ENCODE measurements at regions not wholly inside any gene's neighbourhood (a gene's known extent, or its start where the extent isn't known, plus 50 kb on each side); places are given as distances from the start of the nearest gene placed in this dataset.

DNA sequence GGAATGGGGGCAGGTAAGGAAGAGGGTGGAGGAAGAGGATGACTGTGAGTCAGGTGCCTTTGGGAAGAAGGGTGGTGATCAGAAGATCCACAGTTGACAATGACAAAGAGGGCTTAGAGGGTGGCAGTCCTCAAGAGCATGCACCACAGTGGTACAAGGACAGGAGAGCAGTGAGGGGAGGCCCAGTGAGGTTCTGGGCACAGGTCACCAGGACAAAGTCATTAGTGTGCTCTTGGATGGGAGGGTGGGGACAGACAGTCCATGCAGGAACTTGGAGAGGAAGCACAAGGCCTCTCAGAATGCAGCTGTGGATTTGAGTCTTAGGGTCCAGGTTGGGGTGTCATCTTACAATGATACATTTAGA, 75.1 kb downstream of the RHOU start:
- TF ChIP-seq, protein P1, sequence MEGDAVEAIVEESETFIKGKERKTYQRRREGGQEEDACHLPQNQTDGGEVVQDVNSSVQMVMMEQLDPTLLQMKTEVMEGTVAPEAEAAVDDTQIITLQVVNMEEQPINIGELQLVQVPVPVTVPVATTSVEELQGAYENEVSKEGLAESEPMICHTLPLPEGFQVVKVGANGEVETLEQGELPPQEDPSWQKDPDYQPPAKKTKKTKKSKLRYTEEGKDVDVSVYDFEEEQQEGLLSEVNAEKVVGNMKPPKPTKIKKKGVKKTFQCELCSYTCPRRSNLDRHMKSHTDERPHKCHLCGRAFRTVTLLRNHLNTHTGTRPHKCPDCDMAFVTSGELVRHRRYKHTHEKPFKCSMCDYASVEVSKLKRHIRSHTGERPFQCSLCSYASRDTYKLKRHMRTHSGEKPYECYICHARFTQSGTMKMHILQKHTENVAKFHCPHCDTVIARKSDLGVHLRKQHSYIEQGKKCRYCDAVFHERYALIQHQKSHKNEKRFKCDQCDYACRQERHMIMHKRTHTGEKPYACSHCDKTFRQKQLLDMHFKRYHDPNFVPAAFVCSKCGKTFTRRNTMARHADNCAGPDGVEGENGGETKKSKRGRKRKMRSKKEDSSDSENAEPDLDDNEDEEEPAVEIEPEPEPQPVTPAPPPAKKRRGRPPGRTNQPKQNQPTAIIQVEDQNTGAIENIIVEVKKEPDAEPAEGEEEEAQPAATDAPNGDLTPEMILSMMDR (IDR thresholded peaks at IDR 0.05; ENCODE audit: low read depth, low read length, missing input control) = no peak
- TF ChIP-seq GABPA (IDR thresholded peaks at IDR 0.05 in 1 of 2, conservative IDR thresholded peaks at IDR 0.05 in 1 of 2) (no peak), FOXA1 (IDR thresholded peaks at IDR 0.05) (no peak), JUND (IDR thresholded peaks at IDR 0.05) (no peak), RAD21 (IDR thresholded peaks at IDR 0.05) (no peak), YY1 (IDR thresholded peaks at IDR 0.05) (no peak), FOXA2 (IDR thresholded peaks at IDR 0.05) (no peak), HNF4A (conservative IDR thresholded peaks at IDR 0.05) (no peak), EGR1 (IDR thresholded peaks at IDR 0.05; ENCODE audit: low read depth in 2 of 2) (no peak), TAF1 (conservative IDR thresholded peaks at IDR 0.05) (no peak), NR2F2 (IDR thresholded peaks at IDR 0.05) (no peak), RXRA (IDR thresholded peaks at IDR 0.05) (no peak), SP1 (IDR thresholded peaks at IDR 0.05) (no peak), HNF4G (IDR thresholded peaks at IDR 0.05) (no peak)
- TF ChIP-seq, protein P2, sequence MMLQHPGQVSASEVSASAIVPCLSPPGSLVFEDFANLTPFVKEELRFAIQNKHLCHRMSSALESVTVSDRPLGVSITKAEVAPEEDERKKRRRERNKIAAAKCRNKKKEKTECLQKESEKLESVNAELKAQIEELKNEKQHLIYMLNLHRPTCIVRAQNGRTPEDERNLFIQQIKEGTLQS (IDR thresholded peaks at IDR 0.05) = no peak
- TF ChIP-seq, protein P3, sequence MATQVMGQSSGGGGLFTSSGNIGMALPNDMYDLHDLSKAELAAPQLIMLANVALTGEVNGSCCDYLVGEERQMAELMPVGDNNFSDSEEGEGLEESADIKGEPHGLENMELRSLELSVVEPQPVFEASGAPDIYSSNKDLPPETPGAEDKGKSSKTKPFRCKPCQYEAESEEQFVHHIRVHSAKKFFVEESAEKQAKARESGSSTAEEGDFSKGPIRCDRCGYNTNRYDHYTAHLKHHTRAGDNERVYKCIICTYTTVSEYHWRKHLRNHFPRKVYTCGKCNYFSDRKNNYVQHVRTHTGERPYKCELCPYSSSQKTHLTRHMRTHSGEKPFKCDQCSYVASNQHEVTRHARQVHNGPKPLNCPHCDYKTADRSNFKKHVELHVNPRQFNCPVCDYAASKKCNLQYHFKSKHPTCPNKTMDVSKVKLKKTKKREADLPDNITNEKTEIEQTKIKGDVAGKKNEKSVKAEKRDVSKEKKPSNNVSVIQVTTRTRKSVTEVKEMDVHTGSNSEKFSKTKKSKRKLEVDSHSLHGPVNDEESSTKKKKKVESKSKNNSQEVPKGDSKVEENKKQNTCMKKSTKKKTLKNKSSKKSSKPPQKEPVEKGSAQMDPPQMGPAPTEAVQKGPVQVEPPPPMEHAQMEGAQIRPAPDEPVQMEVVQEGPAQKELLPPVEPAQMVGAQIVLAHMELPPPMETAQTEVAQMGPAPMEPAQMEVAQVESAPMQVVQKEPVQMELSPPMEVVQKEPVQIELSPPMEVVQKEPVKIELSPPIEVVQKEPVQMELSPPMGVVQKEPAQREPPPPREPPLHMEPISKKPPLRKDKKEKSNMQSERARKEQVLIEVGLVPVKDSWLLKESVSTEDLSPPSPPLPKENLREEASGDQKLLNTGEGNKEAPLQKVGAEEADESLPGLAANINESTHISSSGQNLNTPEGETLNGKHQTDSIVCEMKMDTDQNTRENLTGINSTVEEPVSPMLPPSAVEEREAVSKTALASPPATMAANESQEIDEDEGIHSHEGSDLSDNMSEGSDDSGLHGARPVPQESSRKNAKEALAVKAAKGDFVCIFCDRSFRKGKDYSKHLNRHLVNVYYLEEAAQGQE (IDR thresholded peaks at IDR 0.05) = no peak
- TF ChIP-seq, protein P4, sequence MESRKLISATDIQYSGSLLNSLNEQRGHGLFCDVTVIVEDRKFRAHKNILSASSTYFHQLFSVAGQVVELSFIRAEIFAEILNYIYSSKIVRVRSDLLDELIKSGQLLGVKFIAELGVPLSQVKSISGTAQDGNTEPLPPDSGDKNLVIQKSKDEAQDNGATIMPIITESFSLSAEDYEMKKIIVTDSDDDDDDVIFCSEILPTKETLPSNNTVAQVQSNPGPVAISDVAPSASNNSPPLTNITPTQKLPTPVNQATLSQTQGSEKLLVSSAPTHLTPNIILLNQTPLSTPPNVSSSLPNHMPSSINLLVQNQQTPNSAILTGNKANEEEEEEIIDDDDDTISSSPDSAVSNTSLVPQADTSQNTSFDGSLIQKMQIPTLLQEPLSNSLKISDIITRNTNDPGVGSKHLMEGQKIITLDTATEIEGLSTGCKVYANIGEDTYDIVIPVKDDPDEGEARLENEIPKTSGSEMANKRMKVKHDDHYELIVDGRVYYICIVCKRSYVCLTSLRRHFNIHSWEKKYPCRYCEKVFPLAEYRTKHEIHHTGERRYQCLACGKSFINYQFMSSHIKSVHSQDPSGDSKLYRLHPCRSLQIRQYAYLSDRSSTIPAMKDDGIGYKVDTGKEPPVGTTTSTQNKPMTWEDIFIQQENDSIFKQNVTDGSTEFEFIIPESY (IDR thresholded peaks at IDR 0.05) = no peak
- no peaks in the 10 kb centered on the region for H3K36me3 ChIP-seq (ENCODE audit: control insufficient read depth in 4 of 4, insufficient read depth in 3 of 4, low read depth in 1 of 4, low read length in 3 of 4)
- no peak overlapping the region for H3K4me3 ChIP-seq (ENCODE audit: low read depth in 1 of 3, low read length in 3 of 3)
- no peak overlapping the region for H3K27ac ChIP-seq (ENCODE audit: low read depth in 1 of 2, low read length in 2 of 2)
- H3K9ac ChIP-seq (ENCODE audit: low read depth in 1 of 2, low read length in 2 of 2) = no peak overlapping the region
- DNase-seq (ENCODE audit: low spot score) = no peak
- H3K4me1 ChIP-seq (ENCODE audit: control insufficient read depth in 4 of 4, insufficient read depth in 4 of 4, low read length in 3 of 4) = peaks cover 0 to 18% (median 8%) of the 10 kb centered on the region in 4 donors
- H3K9me3 ChIP-seq (ENCODE audit: control insufficient read depth in 4 of 4, low read length in 3 of 4) = no peaks in the 10 kb centered on the region
- no peaks in the 10 kb centered on the region for H3K27me3 ChIP-seq (ENCODE audit: control insufficient read depth in 4 of 4, insufficient read depth in 4 of 4, low read length in 3 of 4)

All from liver (tissue), 7 donors.